EL (cell line): ENCODE measurements at regions not wholly inside any gene's neighbourhood (a gene's known extent, or its start where the extent isn't known, plus 50 kb on each side); places are given as distances from the start of the nearest gene placed in this dataset.
A peak's percentile ranks its signal among the peaks of the same experiment; 100 is the strongest.

ENCODE experiments used
- DNase-seq: peaks from one replicate; pipeline ENCODE4 v3.0.0-alpha.2; 2016

DNA sequence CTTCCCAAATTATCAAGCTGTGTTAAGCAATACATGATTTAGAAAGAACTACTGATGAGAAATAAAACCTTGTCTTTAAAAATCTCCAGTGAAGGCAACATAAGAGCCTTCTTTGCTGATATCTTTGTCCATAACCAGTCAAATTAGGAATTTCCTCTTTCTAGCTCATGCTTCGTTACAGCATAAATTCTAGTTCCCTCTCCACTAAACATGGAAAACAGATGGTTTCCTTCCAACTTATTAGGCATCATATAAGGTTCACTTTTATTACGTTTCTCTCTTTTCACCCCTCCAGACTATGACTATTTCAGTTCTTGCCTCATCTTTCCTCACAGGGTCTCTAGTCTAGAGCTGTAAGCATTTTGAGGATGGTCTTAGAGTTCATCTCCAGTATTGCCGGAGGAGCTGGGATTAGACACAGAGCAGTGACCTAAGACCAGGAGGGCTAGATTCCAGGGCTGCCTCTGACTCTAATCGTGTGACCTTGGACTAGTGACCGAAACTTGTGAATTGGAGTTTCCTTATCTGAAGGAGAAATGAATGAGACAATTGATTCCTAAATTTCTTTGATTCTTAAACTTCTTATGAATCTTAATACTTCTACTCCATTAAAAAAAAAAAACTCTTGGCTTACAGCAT is 195.5 kb upstream of the APCDD1 start:
- DNase-seq: no peak

DNA sequence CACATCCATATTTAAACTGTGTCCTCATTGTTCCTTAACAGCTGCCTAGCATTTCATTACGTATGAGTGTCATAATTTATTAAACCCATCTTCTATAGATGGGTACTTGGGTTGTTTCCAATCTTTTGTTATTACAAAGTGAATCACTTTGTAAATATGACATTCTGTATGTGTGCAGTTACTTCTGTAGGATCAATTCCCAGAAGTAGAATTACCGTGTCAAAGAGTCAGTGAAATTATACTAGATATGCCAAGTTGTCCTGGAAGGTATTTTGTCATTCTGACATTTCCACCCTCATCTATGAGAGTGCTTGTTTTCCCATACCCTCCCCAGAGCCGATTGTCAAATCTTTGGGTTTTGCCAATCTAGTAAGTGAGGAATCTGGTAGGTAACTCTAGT is 194.5 kb upstream of the APCDD1 start:
- peak; percentile 17 for DNase-seq

DNA sequence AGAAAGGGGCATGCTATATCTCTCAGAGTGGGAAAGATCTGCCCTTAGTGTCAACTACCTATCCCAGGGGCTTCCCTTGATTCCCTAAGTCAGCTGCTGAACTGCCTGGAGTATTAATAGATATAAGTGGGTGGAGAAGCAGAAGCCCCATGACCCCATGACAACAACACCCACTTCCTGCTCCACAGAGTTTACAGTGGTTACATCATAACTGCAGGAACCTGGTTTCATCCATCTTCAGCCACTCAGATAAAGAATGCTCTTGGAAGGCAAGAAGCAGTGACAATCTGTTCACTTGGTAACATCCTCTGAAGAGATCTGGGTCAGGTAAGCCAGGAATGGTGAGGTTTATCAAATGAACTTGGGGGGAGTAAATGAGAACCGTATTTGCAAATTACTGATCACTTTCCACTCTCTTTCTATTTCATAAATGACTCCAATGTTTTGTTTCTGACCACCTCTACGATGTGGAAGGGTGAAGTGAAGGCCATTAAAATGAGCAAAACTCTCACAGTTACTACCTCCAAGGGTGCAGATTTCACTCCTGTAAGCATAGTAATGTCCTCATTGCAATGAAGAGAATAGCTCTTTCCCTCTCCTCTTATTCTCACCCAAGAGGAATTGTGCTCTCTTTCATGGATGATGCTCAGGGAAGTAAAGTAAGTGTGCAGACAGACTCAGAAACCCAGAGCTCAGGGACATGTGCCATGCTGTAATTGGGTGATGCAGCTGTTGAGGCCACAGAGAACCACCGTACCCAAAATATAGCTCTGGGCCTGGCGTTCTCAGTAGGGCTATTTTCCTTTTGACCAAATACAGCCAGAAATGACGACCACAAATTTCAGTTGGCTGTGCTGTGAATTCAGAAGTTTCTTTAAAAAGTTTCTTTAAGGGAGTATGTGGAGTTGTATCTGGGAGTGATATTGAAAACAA is 192.8 kb upstream of the APCDD1 start:
- DNase-seq: peak; percentile 15

DNA sequence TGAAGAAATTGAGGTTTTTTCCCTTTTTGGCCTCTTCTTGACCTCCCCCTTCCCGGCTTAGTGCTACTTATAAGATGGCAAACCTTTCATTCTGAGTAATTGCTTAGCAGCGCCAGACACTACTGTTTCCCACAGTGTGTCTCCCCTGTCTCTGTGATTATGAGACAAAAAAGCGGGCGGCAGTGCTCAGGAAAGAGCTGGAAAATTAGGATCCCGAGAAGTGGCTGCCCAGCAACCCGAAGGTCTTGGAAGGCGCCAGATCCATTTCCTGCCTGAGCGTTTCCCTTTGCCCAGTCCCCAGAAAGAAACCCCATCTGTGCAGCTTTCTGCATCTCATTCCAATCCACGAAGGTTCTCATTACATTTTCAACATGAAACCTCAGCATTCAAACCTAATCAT is 191.9 kb upstream of the APCDD1 start:
- DNase-seq: no peak

DNA sequence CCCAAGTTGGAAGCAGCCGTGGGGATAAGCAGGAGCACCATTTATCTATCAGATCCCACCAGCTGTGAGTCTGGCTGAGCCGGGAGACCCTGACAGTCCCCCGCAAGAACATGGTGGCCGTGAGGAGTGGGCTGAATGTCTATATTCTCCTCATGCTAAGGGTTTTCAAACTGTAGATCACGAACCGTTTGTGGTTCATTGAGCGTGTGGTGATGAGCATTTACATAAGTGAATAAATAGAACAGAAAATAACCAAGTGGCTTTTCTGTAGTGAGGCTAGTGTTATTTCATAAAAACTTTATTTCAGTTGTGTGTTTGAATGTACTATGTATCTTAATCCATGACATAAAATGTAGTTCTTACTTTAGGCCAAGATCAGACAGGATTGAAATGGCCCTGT is 190.2 kb upstream of the APCDD1 start:
- DNase-seq: no peak

DNA sequence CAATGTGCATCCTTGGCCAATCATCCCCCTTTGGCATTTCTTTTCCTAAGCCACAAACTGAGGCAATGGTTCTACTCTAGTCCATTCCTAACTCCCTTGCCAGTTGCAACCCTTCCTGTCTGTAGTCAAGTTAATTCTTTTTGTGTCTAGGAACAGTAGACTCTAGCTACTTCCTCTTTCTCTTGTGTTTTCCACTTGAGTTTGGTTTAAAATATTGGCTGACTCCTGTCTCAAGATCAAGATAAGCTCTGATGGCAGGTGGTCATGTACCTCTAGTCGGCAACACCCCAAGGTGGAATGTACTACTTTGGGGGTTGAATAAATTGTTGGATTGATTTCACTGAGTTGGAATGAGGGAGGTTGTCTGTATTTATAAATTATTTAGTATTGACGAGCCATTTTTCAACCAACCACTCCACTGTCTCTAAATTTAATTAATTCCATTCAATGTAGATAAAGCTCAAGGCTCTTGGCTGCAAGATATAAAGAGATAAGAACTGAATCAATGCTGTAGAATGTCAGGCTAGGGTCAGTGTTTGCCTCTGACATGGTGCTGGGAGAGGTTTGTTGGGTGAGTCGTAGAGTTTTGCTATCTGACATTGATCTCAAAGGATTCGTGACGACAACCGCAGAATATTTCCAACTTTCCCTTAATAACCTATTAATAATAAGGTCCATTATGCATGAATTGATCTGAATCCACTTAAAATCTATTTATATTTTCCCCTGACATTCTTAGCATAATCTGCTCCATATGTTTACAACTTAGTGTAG is 188.7 kb upstream of the APCDD1 start:
- DNase-seq: peak; percentile 32

DNA sequence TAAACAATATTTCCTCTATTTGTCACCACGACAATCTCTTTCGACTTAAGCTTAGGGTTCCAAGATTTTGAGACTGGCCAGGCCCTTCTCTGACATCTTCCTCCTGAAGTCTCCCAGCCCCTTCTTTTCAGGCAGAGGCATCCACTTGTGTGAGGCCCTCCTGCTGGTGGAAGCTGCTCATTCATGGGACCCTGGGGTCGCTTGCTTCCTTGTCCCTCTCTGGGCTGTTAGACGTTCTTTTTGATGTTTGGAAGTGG is 188.2 kb upstream of the APCDD1 start:
- DNase-seq: no peak

DNA sequence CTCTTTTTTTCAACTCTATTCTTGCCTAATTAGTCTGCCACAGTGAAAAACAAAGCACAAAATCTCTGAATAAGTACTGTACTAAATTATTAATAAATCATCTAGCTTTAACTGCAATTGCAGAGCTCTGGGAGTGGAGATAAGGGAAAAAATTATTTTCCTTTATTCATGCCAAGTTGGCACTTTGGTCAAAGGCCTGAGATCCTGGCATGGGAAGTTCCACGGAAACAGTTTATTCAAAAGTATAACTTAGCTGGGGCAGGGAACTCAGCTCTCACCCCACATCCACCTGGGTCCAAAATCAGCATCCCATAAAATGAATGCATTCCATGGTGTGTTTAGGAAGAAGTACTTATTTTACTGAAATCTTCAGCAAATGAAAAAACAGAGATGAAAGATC is 185.2 kb upstream of the APCDD1 start:
- no peak for DNase-seq

DNA sequence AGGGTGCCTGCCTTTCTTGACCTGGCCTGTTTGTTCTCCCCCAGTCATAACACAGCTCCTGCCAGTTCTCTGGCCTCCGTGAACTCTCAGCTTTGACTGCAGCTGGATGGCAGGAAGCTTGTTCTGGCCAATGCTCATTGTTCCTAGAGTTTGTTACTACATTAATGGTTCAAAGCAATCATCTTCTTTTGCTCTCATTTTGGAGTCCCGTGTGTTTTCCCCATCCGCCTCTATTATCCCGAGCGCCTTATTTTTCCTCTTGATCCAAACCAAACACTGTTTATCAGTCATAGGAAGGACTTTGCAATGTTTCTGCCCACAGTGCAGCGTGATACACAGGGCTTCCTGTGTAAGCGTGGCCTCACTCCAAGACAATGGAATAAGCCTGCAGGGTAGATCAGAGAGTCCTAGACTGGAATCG is 184.3 kb upstream of the APCDD1 start:
- DNase-seq: peak; percentile 14

DNA sequence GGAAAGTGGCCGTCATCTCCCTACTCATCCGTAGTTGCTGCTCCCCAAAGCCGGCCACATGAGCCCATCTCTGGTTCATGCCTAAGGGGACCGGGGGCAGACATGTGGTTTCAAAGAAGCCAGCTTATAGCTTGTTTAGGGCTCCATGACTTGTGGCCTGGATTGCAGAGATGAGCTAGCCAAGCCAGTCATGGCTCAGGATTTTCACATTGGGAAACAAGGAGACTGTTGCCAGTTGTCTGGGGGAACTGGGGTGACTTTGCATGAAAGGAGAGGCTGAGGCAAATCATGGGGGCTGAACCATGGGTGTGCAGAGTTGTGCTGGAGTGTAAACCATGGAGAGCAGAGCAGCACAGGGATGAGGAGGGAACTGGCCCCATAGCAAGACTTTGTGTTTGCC is 183.0 kb upstream of the APCDD1 start:
- no peak for DNase-seq

DNA sequence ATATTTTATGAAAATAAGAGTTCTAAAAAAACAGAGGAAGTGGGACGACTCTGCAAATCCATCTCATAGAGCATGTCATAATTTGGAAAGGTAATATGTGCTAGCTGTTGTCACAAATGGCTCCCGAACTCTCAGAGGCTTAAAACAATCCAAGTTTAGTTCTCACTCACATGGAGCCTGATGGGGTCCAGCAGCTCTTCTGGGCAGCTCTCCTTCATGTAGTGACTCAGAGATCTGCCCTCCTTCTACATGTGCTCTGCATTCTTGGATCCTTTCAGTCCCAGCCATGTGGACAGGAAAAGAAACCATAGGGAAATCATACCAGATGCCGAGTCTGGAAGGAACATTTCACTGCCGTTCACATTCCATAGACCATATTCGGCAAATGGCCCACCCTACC is 180.1 kb upstream of the APCDD1 start:
- DNase-seq: peak; percentile 73

DNA sequence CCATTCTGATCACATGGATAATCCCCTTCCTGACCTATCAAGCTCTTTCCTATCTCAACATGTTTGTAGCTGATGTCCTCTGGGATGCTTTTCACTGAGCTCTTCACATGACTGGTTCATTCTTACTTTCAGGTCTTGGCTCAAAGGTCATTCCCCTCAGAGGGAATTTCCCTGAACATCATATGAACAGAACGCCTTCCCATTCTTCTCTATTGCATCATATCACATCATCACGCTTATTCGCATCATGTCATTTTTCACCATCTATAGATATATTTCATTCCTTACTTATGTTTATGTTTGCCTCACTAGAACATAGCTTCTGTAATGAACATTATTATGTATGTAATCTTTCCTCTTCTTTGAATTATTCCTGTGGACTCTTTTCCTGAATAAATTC is 178.9 kb upstream of the APCDD1 start:
- no peak for DNase-seq

DNA sequence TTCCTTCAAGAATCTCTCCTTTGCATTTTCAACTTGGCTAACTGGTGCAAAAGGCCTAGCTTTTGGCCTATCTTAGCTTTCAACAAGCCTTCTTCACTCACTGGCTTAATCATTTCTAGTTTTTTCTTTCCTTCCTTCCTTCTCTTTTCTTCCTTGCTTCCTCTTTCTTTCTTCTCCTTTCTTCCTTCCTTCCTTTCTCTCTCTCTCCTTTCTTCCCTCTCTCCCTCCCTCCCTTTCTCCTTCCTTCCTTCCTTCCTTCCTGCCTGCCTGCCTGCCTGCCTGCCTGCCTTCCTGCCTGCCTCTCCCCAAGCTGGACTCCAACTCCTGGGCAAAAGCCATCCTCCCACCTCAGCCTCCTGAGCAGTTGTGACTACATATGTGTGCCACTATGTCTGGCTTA is 176.2 kb upstream of the APCDD1 start:
- DNase-seq: no peak

DNA sequence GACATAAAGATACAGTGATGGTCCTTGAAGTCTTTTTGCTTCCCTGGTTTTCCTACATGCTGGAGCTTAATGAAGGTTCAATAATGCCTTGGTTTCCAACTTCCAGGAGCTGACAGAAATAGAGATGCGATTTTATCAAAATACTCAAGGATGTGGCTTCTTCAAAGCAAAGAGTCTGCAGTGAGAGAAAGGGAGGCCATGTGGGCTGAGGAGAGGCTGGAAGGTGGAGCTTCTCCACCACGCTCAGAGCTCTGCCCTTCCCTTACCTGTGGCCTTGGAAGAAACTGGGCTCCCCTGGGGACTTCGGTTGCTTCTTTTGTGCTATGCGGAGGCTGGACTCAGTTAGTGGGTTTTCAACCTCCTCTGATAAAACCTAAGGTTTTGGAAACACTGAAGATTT is 175.0 kb upstream of the APCDD1 start:
- DNase-seq: no peak

DNA sequence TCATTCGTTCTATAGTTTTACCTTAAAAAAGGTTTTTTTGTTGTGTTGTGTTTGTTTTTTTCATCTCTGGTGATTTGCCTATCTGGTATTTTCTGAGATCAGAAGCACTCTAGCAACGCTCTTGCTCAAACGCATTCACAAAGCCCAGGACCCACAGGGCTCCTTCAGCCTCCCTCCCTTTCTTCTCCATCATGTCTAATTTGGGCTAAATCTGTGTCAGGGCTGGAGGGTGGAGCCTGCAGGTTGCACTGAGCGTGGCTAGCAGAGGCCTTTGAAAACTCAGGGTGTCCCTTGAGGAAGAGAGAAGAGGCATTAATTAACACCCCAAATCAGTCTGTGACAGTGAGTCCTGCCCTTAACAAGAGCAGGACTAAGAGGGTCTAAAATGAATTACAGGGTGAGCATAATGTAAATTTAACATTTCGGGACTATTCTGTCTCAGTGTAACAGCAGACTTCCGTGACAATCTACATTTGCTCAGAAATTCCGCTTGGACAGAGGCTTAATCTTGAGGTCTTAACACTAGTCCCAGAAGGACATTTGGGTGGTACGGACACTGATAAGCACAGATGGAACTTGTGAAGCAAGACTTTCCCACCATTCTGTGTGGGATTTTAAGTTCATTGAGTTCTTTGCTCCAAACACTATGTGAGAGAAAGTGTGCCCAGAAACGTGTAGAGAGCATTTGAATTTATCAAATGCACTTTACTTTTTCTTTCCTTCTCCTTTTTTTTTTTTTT is 174.4 kb upstream of the APCDD1 start:
- DNase-seq: no peak

DNA sequence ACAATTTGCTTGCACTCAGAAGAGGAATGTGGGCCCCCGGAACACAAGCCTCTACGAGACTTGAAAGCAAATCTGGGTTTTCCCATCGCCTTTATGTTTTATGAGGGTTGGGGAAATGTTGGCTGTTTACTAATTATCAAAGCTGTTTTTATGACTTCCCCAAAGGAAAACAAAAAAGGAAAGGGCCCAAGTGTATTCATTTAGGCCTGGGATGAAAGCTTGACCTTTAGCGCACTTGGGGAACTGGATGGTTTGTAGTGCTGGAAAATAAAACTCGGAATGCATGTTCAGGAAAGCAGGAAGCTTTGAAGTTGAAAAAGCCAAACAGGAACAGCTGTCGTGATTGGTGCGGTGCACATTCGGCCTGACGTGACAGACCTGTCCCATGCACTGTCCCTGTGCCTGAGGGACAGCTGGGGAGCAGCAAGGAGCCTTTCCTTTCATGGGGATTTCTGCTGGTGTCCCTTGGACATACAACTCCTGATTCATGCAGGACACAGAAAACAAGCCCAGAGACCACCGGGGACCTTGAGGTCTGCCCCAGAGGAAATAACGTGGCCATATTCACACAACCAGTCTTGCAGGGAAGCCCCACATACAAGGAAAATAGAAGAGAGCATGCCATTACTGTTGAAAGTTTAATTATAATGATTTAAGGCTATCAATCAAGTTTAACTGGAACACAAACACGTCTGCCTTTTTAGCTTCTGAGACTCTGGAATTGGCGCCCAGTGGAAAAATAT is 169.7 kb upstream of the APCDD1 start:
- no peak for DNase-seq

DNA sequence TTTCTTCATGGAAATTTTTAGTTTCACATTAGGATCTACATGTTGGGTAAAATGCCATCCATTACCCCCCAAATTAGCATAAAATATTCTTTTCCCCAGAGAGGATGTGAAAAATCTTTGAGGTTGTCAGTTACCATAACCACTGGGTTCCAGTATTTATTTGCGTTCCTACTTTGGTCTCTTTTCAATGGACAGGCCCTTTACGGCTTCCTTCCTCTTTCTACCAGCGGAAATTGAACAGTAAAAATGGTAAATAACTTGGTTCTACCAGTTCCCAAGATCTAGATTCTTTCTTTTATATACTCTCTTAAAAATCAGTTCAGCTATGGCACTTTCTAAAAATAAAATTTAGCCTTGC is 169.2 kb upstream of the APCDD1 start:
- no peak for DNase-seq

DNA sequence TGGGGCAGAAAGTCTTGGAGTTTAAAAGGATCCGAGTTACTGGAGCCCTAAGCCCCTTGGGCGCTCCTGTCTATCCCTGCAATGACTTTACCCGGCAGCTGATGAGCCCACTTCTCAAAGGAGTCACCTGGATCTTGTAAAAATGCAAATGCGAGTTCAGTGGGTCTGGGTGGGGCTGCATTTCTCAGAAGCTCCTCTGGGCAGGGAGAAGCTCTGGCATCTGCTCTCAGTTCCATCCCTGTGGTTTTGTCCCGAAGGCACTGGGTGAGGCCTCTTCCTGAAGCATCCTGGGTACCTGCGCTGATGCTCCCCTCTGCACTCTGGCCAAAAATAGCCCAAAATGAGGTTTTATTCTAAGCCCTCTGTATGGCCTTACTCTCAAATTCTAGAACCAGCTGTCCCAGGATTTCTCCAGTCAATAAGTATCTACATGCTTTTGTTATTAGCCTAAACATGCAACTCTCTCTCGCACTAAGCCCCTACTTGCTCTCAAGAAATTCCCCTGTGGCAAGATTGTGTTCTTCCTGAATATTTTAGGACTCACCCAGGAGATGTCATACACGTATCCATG is 167.8 kb upstream of the APCDD1 start:
- no peak for DNase-seq

DNA sequence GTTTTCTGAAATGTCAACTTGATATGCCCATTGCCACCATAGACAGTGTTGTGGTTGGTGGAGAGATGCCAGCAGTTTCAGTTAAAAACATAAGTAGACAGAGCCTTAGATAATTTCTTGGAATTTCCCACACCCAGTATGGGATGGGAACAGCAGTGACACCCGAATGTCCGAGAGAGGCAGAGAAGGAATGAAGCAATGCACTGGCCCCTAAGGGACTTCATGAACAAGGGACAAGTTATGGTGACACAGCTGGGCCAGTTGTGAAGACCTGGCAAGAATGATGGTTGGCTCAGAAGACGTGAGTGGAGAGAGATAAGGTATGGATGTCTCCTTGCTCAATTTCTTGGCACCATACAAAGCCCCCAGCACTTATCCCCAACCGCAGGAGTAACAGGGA is 165.2 kb upstream of the APCDD1 start:
- no peak for DNase-seq

DNA sequence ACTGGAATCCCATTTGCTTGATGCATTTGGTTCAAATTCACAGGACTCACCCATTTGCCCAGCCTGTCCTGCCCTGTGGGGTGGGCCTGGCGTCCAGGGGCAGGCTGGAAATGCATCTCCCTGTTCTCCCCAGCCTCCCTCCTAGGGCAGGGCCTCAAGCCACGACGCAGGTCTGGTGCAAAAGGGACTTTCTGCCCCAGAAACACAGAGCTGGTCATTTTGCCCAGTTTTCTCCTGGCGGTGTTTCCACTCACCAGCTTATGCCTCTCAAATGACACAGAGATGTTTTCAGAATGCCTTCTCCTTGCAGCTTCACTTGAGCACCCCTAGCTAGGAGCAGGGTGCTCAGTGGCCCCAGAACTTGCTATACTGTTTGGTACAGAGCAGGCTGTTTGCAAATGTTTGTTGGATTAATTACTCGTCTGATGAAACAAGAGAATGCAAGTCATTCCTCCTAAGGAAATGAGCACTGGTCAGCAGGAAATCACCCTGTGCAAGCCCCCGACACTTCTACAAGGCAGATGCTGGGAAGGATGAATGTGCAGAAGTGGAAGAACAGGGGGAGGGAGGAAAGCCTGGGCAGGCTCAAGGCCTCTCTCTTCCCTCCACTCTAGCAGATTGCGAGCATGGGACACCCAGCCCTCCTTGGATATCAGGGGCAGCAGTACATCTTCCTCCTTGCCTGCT is 164.3 kb upstream of the APCDD1 start:
- peak; percentile 8 for DNase-seq

DNA sequence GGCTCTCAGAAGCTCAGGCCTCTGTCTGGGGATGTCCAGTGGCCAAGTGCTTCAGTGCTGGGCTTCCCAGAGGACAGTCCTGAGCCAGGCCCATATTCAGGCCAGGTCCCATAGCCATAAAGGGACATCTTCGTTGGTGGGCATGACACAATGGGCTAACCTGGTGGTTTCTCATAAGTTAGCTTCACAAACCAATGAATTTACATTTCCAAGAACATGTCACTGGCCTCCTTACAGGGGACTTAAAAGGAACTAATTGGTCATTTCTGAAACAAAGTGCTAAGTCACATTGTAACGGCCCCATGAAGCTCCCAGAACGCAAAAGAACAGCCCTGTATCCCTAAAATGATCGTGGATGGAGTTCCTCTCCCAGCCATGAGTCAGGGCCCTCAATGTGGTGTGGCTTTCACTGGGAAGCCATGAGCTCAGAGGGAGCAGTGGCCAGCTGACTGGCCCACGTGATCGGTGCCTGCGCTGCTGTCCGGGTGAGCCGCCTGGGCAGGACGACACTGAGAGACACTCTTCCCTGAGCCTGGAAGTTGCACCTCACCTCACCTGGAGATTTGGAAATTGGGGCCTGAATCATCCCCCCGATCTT is 163.7 kb upstream of the APCDD1 start:
- DNase-seq: no peak
